ENCODE measurements at regions not wholly inside any gene's neighbourhood (a gene's known extent, or its start where the extent isn't known, plus 50 kb on each side); places are given as distances from the start of the nearest gene placed in this dataset.

DNA sequence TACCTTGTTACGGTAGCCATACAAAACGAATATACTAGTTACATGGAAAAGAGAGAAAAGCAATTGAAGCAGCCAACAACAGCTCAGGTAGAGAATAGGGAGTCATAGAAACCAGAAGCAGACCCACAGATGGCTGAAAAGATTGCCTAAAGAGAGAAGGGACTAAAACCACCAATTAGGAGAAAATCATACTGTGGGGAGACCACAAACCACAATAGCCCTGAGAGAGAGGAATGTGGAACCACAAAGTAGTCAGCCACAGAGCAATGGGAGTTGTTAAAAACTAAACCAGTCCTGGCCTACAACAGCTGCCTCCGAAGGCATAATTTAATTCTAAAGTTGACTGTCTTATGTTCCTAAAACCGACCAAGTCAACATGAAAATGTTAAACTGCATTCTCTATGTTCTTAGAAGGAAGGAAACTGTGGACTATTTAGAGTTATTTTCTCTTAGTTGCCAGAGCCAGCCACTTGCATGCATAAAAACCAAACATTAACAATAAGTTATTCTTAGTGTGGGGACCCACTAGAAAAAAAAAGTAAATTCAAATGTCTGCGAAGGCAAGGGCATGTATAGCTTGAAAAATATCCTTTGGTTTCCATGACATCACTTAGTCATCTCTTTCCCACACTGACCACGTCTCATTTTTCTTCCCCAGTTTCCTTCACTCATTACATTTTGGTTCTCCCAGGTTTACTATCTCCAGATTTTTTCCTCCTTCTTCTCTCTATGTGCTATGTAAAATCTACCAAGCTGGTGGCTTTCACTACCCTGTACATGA is 398.1 kb downstream of the NOVA1 start:
- FAIRE-seq: no peak

- no peak for FAIRE-seq
Observed at GRCh38 chr14:26199096-26199495, 398.7 kb downstream of the NOVA1 start.

GRCh38 chr14:26194816-26195215 is 403.0 kb downstream of the NOVA1 start:
- FAIRE-seq: no peak

GRCh38 chr14:26191671-26192070 is 406.2 kb downstream of the NOVA1 start:
- FAIRE-seq: no peak

DNA sequence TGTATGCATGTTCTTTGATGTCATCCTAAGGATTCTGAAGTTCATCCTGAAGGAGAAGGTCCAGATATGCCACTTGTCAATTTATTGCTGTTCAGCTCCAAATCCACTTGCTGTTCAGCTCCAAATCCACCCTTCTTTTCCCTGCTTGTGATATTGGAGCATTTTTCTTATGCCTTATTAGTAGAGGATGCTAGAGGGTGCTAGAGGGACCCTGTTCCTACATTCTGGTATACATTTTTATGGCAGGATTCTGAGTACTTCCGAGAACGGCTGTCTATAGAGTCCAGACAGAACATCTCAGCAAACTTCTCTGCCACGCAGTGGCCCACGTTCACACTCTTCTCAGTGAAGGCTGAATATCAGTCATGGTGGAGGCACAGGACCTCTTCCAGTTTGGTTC is 406.7 kb downstream of the NOVA1 start:
- FAIRE-seq: no peak

DNA sequence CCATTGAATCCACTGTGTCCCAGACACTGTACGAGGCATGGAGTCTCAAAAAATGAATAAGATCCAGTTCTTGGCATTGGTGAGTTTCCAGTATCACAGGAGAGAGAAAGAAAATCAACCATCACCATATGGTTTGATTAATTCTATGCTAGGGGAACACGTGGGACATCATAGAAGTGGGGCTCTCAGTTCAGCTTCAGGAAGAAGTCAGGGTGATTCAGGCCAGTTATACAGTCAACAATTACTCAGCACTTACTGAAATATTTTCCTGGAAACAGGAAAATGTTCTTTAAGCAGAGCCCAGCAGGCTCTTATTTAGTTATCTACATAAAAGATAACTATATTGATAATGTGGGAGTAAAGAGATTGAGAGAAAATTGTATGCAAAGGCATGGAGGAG is 407.2 kb downstream of the NOVA1 start:
- no peak for FAIRE-seq

DNA sequence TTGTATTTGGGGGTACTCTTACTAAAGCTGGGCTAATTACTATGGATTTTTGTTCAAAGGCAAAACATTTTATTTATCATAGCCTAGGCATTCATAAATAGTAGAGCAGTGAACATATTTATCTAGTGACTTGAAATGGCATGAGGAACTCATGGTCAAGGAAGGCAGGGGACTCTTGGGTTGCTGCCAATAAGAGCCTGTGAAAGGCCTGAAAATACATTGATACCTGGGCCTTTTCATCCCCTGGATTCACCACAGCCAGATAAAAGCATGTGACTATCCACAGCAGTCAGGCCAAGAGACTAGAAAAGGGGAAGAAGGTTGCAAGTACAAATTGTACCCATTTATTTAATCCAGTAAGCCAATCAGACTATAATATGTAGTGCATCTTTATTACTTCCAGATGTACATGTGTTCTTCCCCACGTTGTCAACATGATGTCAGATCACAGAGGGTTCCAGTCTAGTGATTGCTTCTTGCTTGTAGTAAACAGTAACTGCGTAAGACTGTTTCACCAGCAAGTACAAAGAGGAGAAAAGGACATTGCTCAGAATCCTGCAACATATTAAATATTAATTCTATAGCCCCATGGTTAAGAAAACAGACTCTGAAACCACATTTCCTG is 409.7 kb downstream of the NOVA1 start:
- FAIRE-seq: no peak

DNA sequence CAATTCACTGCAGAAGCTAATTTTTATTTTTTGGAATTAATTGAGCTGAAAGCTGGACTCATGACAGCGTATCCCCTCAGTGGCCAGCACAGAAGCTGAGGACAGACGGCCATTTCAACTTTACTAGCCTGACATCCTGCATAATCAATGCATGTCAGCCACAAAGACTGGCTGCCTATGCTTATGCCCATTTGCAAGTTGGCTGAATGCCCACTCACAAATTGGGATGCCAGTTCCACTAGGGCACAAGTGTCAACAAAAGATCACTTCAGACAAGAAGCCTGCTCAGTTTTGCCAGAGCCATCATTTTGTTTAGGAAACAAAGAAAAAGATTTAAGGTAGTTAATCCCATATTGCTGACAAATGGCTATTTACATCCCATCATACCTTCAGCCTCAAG is 417.6 kb downstream of the NOVA1 start:
- FAIRE-seq: no peak

DNA sequence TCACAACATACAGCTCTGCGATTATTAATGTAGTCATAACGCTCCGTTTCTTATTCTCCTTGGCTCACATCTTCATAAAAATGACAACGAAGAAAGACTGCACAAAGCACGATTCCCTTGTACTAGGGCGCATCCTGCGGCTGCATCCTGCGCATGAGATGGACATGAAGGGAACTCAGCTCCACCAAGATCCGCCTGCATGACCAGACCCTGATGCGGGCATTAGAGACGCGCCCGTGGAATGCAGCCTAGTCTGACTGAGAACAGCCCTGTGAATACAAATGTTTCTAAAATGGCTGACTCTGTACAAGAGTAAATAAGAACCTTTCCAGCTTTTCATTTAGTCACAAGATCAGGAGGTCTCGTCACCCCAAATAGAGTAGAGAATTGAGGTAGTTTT is 422.2 kb downstream of the NOVA1 start:
- FAIRE-seq: no peak

- no peak for FAIRE-seq
Observed at GRCh38 chr14:26174395-26174794, 423.4 kb downstream of the NOVA1 start.

GRCh38 chr14:26173581-26174110 is 424.2 kb downstream of the NOVA1 start:
- FAIRE-seq: peak; percentile 54

- no peak for FAIRE-seq
Observed at GRCh38 chr14:26172396-26172795, 425.4 kb downstream of the NOVA1 start.

- FAIRE-seq: no peak
Observed at GRCh38 chr14:26170885-26171284, 426.9 kb downstream of the NOVA1 start.

DNA sequence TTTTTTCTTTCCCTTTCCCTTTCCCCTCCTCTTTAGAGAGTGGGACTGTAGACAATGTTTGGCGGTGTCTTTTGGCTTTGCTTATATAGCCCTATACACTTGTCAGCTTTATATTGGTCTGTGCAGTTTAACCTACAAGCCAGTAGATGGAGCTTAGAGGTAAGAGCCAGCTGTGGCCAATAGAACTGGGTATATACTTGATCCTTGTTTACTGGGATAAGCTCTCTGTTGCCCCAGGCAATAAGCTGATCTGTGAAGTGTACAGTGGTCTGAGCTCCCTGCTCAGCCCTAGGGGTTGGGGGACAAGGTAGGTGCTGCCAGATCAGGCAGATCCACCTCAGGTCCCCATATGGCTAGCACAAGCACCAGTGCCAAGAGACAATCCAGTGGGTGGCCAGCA is 434.1 kb downstream of the NOVA1 start:
- FAIRE-seq: no peak

DNA sequence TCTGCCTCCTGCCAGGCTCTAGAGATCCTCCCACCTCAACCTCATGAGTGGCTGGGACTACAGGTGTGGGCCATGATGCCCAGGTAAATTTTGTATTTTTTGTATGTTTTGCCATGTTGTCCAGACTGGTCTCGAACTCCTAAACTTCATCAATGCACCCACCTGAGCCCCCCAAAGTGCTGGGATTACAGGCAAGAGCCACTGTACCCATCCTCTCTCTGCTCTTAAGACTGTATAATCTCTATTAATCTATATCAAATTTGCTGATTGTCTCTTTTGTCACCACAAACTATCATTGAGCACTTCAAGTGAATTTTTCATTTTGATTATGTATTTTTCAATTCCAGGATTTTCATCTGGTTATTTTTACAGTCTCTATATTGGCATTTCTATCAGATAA is 440.3 kb downstream of the NOVA1 start:
- no peak for FAIRE-seq

DNA sequence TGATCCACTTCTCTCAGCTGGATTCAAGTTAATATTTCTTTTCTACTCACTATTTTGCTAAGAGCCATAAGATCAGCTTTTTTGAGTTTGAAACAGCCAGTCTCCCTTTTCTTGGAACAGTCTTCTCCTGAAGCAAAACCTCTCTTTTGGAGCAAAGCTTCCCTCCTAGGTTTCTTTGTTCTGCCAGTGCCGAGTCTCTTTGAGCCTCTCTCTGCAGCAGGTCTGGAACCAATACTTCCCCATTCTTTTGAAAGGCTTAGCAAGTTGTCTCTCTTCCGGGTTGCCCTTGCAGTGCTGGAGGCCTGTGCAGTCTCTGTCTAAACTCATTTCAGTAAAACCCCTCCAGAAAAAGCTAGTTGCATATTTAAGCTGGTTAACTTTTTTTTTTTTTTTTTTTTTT is 454.8 kb downstream of the NOVA1 start:
- no peak for FAIRE-seq

DNA sequence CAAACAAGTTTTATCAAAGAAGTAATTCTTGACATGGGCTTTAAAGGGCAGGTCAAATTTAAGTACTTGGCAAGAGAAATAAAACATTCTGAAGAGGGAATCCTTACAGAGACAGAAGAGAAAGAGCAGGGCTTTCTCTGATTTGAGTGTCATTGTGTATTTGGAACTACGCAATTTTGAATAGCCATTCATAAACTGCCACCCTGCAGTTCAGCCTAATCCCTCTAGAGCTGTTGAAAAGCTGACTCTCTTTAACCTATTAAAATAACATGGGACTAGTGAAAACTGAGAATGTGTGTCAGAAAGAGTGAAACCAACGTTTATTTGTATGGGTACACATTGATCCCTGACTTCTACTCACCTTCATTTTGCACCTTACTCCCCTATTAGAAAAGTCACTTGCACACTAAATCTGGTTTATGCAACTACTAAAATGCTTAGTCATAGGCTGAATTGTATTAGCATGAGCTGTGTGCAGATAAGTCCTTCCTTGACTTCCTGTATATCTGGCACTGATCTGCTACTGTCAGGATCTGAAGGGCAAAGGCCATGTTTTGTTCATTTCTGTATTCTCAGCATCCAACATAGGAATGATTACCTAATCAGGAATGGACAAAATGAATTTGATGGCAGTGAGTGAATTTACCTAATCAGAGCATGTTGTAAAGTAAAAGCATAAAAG is 458.9 kb downstream of the NOVA1 start:
- FAIRE-seq: no peak

DNA sequence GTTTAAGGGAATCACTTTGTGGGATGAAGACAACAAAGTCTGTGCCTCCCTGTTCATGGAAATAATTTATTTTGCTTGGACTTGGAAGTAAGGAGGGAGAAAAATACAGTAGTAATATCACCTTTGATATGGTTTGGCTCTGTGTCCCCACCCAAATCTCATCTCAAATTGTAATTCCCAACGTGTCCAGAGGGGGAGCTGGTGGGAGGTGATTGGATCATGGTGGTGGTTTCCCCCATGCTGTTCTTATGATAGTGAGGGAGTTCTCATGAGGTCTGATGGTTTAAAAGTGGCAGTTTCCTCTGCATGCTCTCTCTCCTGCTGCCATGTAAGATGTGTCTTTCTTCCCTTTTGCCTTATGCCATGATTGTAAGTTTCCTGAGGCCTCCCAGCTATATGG is 460.7 kb downstream of the NOVA1 start:
- no peak for FAIRE-seq

DNA sequence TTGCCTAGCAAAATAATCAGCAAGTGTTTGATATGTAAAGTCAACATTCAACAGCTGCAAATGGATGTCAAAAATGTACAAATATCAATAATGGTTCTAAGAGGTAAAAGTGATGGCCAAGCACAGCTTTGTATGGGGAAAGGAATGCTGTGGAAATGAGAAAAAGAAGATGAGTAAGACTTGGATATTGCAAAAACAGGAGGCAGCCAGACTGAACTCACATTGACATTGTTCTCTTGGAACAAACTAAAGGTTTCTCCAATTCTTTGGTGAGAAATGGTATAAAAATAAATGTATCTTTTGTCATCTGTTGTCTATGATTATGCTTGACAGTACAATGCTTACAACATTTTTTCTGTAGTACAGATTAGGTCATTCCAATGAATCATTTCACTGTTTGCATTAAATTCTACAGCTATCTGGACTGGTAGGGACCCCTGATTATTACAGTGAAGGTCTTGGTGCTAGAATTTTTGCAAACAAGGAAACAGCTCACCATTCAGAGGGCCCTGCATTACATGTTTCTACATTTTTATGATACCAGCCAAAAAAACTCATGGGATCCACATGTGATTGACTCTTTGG is 465.7 kb downstream of the NOVA1 start:
- FAIRE-seq: no peak

DNA sequence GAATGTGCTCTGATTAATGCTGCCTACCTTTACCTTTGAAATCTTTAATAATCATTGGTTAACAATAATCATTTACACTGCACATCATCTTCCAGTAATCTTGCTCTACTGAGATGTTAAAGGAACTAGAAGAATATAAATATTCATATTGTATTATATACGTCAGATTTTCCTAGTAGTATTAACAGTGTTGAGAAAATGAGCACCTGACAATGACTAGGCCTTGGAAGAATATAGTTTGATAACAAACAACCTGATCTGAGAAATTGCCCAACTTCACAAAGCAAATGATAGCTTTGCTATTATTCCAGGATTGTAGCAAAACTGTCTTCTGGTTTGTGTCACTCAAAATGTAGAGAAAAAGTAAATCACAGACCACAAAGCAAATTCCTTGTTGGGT is 467.1 kb downstream of the NOVA1 start:
- FAIRE-seq: no peak

DNA sequence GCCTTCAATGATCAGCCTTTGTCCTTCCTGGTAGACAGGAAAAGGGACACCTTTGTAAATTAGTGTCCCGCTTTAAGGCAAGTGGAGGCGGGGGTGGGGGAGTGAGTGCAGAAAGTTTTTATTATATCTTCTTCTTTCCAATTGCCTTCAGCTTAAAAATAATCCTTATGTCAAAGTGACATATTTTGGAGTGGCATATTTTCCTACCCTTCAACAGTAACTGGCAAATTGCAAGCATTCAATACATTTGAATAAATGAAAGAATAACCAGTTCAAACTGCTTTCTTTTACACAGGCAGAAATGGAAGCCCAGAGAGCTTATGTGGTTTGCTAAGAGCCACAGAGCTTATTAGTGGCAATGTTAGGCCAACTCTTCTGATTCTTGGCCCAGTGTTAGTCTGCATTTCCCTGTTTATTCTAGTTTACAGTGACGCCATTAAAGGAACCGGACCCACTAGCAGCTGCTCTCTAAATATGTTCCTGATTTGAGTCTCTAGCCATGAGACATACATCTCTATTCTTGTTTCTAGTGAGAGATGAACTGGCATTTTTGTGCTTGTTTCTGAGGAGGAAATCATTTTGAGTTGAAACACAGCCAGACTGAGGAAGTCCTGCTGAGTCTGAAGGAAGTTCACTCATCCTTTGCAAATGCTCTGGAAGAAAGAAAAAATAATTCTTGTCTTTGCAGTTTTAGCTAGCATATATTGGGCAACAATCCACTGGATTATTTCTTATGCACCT is 468.7 kb downstream of the NOVA1 start:
- no peak for FAIRE-seq

GRCh38 chr14:26124896-26125438 is 472.9 kb downstream of the NOVA1 start:
- FAIRE-seq: no peak
